Activated CD4-positive, alpha-beta T cell treated with anti-CD3 and anti-CD28 coated beads for 36 hours (primary cell): ENCODE measurements at regions not wholly inside any gene's neighbourhood (a gene's known extent, or its start where the extent isn't known, plus 50 kb on each side); places are given as distances from the start of the nearest gene placed in this dataset.

Source experiments
- ATAC-seq: fragments of 200-7000 bp; cut with Tn5 transposase; one replicate; pipeline ENCODE4 v1.10.0; 2021; ENCODE audit warnings: mild to moderate bottlenecking, moderate library complexity
- CTCF ChIA-PET: fragments of 350-600 bp; sonication (Branson Sonifier 250); formaldehyde crosslinking; loops from one replicate; lab custom pipeline; 2021; ENCODE audit warnings: antibody characterized with exemption; lab: Charles Lee
- POLR2A ChIA-PET: fragments of 350-600 bp; sonication (Branson Sonifier 250); formaldehyde crosslinking; loops from one replicate; lab custom pipeline; 2021; ENCODE audit warnings: antibody characterized with exemption, inconsistent platforms; lab: Charles Lee
- DNase-seq: peaks from one replicate; pipeline ENCODE4 v3.0.0-alpha.2; 2020
- H3K27ac Mint-ChIP-seq: one replicate; pipeline ENCODE4 v1.8.0; 2021; ENCODE audit warnings: mixed read lengths
- H3K27me3 Mint-ChIP-seq: one replicate; pipeline ENCODE4 v1.8.0; 2021; ENCODE audit warnings: mixed read lengths
- H3K36me3 Mint-ChIP-seq: one replicate; pipeline ENCODE4 v1.8.0; 2021; ENCODE audit warnings: low read depth, mixed read lengths
- H3K4me1 Mint-ChIP-seq: one replicate; pipeline ENCODE4 v1.8.0; 2021; ENCODE audit warnings: mixed read lengths
- H3K4me3 Mint-ChIP-seq: one replicate; pipeline ENCODE4 v1.8.0; 2021; ENCODE audit warnings: mild to moderate bottlenecking, moderate library complexity, mixed read lengths
- H3K9me3 Mint-ChIP-seq: one replicate; pipeline ENCODE4 v1.8.0; 2021; ENCODE audit warnings: low read depth, mixed read lengths
- intact Hi-C, 2 experiments: fragments of 100-400 bp; cut with DNase I in 1 of 2; cut with micrococcal nuclease in 1 of 2; formaldehyde crosslinking; loops; one replicate each; pipeline versions ENCODE4 v1.14.2 to v1.15.1; 2022 to 2024; cut with DNase I, micrococcal nuclease

DNA sequence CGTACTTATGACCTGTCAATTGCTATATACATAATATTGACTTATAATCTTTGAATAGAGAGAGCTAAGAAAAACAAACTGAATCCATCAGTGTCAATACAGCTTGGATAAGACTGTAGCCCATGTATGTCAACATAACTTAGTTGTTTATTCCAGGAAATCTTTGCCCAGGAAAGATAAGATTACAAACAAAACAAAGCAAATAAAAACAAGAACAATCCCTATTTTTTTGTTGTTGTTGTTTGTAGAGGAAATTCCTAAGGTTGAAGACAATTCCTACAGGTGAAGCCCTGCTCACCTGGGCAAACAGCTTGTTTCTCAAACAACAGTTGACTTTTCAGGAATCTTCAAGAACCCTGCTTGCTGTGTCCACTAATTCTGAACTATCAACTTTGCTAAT, 76.0 kb downstream of the HYCC1 start:
- no peak overlapping the region for H3K4me3 Mint-ChIP-seq
- no peak overlapping the region for H3K27ac Mint-ChIP-seq
- no peaks in the 10 kb centered on the region for H3K9me3 Mint-ChIP-seq
- intact Hi-C loops: no loop called here
- POLR2A ChIA-PET: no interaction called here
- H3K27me3 Mint-ChIP-seq: peaks cover 3% of the 10 kb centered on the region
- DNase-seq (no peak), ATAC-seq (no peak)
- H3K4me1 Mint-ChIP-seq: no peaks in the 10 kb centered on the region
- CTCF ChIA-PET: interaction anchor here (0.6 to 1.1 kb wide), 2 partner anchors 11 to 384 kb away, joined by 3 read pairs; no protein-coding TSS in a partner anchor
- peaks cover 3% of the 10 kb centered on the region for H3K36me3 Mint-ChIP-seq

DNA sequence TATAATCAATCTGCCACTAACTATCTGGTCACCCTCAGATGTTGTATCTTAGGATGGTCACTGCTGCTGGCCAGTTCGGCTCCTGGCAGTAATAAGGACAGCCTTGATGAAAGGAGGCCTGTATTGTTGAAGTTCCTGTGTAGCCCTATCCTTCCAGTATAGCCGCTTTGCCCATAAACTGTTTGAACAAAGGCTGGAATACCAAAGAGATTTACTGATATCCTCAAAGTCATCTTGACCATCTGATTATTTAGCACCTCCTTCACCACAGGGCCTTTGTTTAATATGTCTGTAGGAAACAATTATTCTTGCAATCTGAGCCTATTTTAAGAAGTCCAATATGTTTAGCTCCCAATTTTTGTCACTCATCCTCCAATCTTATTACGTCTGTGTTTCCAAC, 77.7 kb downstream of the HYCC1 start:
- intact Hi-C loops: no loop called here
- no peak overlapping the region for H3K4me3 Mint-ChIP-seq
- no peak for ATAC-seq
- DNase-seq: no peak
- H3K4me1 Mint-ChIP-seq: no peaks in the 10 kb centered on the region
- CTCF ChIA-PET: no interaction called here
- peaks cover 3% of the 10 kb centered on the region for H3K36me3 Mint-ChIP-seq
- no peaks in the 10 kb centered on the region for H3K9me3 Mint-ChIP-seq
- POLR2A ChIA-PET: interaction anchor here (0.6 kb wide), 1 partner anchor 461 kb away, joined by 3 read pairs; no protein-coding TSS in a partner anchor
- H3K27me3 Mint-ChIP-seq: peaks cover 6% of the 10 kb centered on the region
- H3K27ac Mint-ChIP-seq: no peak overlapping the region

DNA sequence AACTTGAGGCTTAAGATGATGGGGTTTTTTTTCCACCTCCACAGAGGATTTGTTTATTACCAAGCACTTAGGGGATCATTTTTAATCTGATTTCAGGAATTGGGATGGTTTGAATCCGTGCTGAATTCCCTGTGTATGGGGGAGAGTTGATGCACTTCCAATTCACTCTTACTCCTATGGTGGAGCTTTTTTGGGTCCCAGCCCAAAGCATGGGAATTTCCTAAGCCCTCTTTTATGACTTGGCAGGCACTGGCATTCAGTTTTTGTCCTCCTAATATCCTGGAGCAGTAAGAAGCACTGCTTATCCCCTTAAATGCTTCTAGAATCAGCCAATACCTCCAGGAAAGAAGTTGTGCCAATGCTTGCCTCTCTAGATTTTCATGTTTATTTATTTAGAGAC, 78.7 kb downstream of the HYCC1 start:
- H3K27me3 Mint-ChIP-seq: peaks cover 6% of the 10 kb centered on the region
- DNase-seq (no peak), ATAC-seq (no peak)
- H3K4me3 Mint-ChIP-seq: no peak overlapping the region
- intact Hi-C loops: no loop called here
- H3K9me3 Mint-ChIP-seq: peaks cover 2% of the 10 kb centered on the region
- no peak overlapping the region for H3K27ac Mint-ChIP-seq
- H3K4me1 Mint-ChIP-seq: no peaks in the 10 kb centered on the region
- no peaks in the 10 kb centered on the region for H3K36me3 Mint-ChIP-seq
- ChIA-PET POLR2A (no interaction called here), CTCF (no interaction called here)

DNA sequence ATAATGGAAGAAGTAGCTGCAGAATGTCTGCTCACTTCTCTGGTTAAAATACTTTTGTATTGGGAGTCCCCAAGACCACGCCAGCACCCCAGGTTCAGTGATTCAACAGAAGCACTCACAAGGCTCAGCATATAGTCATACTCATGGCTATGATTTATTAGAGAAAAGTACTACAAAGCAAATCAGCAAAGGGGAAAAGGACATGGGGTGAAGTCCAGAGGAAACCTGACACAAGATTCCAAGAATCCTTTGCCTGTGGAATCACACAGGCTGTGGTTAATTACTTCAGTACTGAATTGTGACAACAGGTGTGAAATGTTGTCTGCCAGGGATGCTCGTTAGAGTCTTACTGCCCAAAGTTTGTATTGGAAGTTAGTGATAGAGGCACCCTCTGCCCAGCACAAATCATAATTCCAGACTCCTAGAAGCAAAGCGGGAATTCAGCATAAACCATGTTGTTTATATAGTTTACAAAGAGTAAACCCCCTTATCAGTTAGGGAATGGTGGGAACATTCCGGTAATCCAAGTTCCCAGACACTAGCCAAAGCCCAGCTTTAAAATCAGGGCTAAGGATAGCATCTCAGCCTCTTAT, 79.4 kb downstream of the HYCC1 start:
- POLR2A ChIA-PET: no interaction called here
- ATAC-seq (no peak), DNase-seq (no peak)
- H3K9me3 Mint-ChIP-seq: peaks cover 2% of the 10 kb centered on the region
- intact Hi-C loops: no loop called here
- H3K4me3 Mint-ChIP-seq: no peak overlapping the region
- CTCF ChIA-PET: interaction anchor here (1.1 kb wide), 1 partner anchor 120 kb away, joined by 4 read pairs; no protein-coding TSS in a partner anchor
- no peaks in the 10 kb centered on the region for H3K36me3 Mint-ChIP-seq
- no peaks in the 10 kb centered on the region for H3K4me1 Mint-ChIP-seq
- peaks cover 6% of the 10 kb centered on the region for H3K27me3 Mint-ChIP-seq
- H3K27ac Mint-ChIP-seq: no peak overlapping the region

DNA sequence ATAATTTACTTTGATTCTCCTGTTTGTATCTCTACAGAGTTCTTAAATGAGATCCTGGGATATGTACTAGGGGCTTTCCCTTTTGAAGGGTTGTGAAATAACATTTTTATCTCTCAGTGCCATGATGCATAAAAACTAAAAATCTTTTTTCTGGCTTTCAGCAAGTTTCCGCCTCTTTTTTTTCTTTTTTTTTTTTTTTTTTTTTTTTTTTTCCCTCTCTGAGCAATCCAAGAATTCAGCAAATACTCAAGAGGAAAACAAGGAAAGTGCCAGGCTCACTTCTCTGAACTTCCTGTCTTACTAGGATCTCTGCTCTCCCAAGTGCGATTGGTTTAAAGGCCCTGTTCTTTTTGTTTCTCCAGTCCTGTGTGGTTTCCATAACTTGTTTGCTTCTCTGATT, 79.9 kb downstream of the HYCC1 start:
- peaks cover 2% of the 10 kb centered on the region for H3K9me3 Mint-ChIP-seq
- ATAC-seq (no peak), DNase-seq (no peak)
- no peak overlapping the region for H3K27ac Mint-ChIP-seq
- H3K4me3 Mint-ChIP-seq: no peak overlapping the region
- intact Hi-C loops: no loop called here
- POLR2A ChIA-PET: no interaction called here
- H3K36me3 Mint-ChIP-seq: no peaks in the 10 kb centered on the region
- H3K27me3 Mint-ChIP-seq: peaks cover 6% of the 10 kb centered on the region
- CTCF ChIA-PET: interaction anchor here (1.1 kb wide), 2 partner anchors 11 to 121 kb away, joined by 4 read pairs; no protein-coding TSS in a partner anchor
- no peaks in the 10 kb centered on the region for H3K4me1 Mint-ChIP-seq

DNA sequence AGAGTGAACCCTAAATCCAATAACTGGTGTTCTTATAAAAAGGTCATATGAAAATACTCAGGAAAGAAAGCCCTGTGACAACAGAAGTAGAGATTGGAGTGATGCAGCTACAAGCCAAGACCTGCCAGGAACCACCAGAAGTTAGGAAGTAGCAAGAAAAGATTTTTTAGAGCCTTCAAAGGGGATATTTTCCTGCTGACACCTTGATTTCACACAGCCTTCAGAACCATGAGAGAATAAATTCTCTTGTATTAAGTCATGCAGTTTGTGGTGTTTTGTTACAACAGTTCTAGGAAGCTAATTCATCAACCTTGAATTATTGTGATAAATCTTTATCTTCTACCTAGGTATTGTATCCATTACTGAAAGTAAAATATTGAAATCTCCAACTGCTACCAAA, 81.0 kb downstream of the HYCC1 start:
- DNase-seq (no peak), ATAC-seq (no peak)
- ChIA-PET POLR2A (no interaction called here), CTCF (interaction anchor here (1.1 kb wide), 1 partner anchor 12 kb away, joined by 4 read pairs; no protein-coding TSS in a partner anchor)
- Mint-ChIP-seq H3K4me3 (no peak overlapping the region), H3K36me3 (no peaks in the 10 kb centered on the region), H3K27me3 (peaks cover 6% of the 10 kb centered on the region), H3K9me3 (peaks cover 2% of the 10 kb centered on the region), H3K4me1 (no peaks in the 10 kb centered on the region), H3K27ac (no peak overlapping the region)
- intact Hi-C loops: no loop called here

DNA sequence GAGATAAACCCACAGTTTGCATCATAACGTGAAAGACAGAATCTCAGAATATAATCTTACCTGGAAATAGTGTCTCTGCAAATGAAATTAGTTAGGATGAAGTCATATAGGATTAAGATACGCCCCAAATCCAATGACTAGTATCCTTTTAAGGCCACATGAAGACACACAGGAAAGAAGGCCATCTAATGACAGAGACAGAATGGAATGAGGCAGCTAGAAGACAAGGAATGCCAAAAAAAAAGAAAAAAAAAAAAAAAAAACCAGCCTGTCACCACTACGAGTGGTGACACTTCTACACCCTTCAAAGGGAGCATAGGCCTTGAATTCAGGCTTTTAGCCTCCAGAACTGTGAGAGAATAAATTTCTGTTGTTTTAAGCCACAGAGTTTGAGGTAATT, 82.9 kb downstream of the HYCC1 start:
- ATAC-seq (no peak), DNase-seq (no peak)
- Mint-ChIP-seq H3K4me3 (no peak overlapping the region), H3K4me1 (no peaks in the 10 kb centered on the region), H3K9me3 (peaks cover 2% of the 10 kb centered on the region), H3K27me3 (peaks cover 6% of the 10 kb centered on the region), H3K27ac (no peak overlapping the region), H3K36me3 (no peaks in the 10 kb centered on the region)
- POLR2A ChIA-PET: no interaction called here
- intact Hi-C loops: no loop called here
- CTCF ChIA-PET: no interaction called here

DNA sequence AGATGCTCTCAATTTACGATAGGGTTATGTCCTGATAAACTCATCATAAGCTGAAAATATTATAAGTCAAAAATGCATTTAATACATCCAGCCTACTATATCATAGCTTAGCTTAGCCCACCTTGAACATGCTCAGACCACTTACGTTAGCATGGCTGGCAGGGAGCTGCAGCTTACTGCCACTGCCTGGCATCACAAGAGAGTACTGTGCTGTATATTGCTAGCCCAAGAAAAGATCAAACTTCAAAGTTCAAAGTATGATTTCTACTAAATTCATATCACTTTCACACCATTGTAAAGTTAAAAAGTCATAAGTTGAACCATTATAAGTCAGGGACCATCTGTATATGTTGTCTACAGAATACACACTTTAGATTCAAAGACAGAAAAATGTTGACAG, 91.6 kb downstream of the HYCC1 start:
- Mint-ChIP-seq H3K9me3 (peaks cover 6% of the 10 kb centered on the region), H3K27ac (no peak overlapping the region), H3K4me1 (no peaks in the 10 kb centered on the region), H3K4me3 (no peak overlapping the region), H3K36me3 (peaks cover 11% of the 10 kb centered on the region), H3K27me3 (no peaks in the 10 kb centered on the region)
- ATAC-seq: no peak
- ChIA-PET POLR2A (no interaction called here), CTCF (no interaction called here)
- no peak for DNase-seq
- intact Hi-C loops: no loop called here

DNA sequence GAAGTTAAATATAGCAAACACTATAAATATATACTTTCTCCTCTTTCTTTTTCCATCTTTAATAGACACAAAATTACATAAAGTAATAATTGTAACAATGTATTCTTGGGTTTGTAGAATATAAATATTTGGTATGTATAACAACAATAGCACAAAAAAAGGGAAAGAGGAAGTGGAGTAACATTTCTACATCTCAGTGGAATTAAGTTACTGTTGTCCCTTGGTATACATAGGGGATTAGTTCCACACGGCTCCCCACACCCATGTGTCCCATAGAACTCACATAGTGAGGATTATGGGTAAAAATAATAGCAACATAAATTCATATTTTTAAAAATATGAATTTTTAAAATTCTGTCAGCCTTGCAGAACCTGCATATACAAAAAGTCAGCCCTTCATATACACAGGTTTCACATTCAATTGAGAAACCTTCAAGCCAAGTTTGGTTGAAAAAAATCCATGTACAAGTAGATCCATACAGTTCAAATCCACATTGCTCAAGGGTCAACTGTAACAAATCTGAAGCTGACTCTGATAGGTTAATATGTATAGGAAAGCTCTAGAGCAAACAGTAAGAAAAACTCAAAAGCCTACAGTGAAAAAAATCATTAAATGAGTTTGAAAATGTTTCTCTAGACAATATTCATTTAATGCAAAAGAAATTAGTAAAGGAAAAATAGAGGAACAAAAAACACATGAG, 92.4 kb downstream of the HYCC1 start:
- Mint-ChIP-seq H3K4me3 (no peak overlapping the region), H3K4me1 (no peaks in the 10 kb centered on the region), H3K27ac (no peak overlapping the region), H3K36me3 (peaks cover 11% of the 10 kb centered on the region), H3K9me3 (peaks cover 6% of the 10 kb centered on the region), H3K27me3 (no peaks in the 10 kb centered on the region)
- DNase-seq: no peak
- ChIA-PET CTCF (no interaction called here), POLR2A (no interaction called here)
- ATAC-seq: no peak
- intact Hi-C loops: no loop called here

DNA sequence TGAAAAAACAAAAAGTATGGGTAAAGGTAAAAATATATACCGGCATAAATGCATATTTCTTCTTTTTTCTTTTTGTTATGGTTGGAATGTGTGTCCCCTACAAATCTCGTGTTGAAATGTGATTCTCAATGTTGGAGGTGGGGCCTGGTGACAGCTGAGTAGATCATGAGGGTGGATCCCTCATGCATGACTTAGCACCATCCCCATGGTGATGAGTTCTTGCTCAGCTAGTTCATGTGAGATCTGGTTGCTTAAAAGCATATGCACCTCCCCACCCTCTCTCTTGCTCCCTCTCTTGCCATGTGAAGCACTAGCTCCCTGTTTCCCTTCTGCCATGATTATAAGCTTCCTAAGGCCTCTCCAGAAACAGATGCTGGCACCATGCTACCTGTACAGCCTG, 93.3 kb downstream of the HYCC1 start:
- DNase-seq (no peak), ATAC-seq (no peak)
- H3K27ac Mint-ChIP-seq: no peak overlapping the region
- intact Hi-C loops: no loop called here
- H3K27me3 Mint-ChIP-seq: no peaks in the 10 kb centered on the region
- H3K4me3 Mint-ChIP-seq: no peak overlapping the region
- POLR2A ChIA-PET: interaction anchor here (0.6 kb wide), 1 partner anchor 15 kb away, joined by 3 read pairs; no protein-coding TSS in a partner anchor
- H3K4me1 Mint-ChIP-seq: no peaks in the 10 kb centered on the region
- peaks cover 4% of the 10 kb centered on the region for H3K9me3 Mint-ChIP-seq
- peaks cover 10% of the 10 kb centered on the region for H3K36me3 Mint-ChIP-seq
- CTCF ChIA-PET: no interaction called here

DNA sequence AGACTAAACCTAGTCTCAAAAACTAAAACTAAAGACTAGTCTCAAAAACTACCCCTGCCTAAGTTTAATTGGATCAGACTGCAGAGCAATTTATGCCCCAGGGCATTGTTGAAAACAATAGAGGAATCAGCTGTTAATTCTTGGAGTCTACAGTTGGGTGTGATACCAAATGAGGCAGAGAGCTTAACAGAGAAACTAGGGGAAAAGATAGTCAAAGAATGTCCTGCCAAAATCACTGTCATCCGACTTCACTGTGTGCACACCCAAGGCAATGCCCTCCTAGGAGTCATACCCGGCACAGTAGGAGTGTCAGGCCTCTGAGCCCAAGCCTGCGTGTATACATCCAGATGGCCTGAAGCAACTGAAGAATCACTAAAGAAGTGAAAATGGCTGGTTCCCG, 90.5 kb upstream of the TOMM7 start:
- intact Hi-C loops: no loop called here
- DNase-seq: no peak
- ATAC-seq: no peak
- POLR2A ChIA-PET: no interaction called here
- no peaks in the 10 kb centered on the region for H3K27me3 Mint-ChIP-seq
- CTCF ChIA-PET: interaction anchor here (0.6 to 0.7 kb wide), 3 partner anchors 440 to 817 kb away, joined by 3 to 5 read pairs (median 4); no protein-coding TSS in a partner anchor
- H3K4me3 Mint-ChIP-seq: no peak overlapping the region
- peaks cover 8% of the 10 kb centered on the region for H3K9me3 Mint-ChIP-seq
- no peaks in the 10 kb centered on the region for H3K4me1 Mint-ChIP-seq
- peaks cover 2% of the 10 kb centered on the region for H3K36me3 Mint-ChIP-seq
- no peak overlapping the region for H3K27ac Mint-ChIP-seq

DNA sequence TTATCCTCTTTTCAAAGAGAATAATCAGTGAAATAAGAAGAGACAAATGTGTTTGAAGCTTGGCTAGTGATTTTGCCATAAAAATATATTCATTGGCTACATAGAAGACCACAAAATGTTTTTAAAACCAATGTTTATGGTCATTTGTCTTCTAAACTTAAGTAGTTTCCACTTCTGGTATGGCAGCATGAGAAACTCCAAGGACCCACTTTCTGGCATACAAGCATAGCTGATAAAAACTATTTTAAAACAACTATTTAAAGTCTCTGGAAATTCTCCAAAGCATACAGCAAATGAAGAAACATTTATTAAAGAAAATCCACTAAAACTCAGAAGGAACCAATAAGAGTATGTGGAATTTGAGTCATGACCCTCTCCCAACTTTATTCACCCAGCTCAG, 89.2 kb upstream of the TOMM7 start:
- intact Hi-C loops: no loop called here
- Mint-ChIP-seq H3K4me3 (no peak overlapping the region), H3K27ac (no peak overlapping the region), H3K36me3 (peaks cover 2% of the 10 kb centered on the region), H3K9me3 (peaks cover 8% of the 10 kb centered on the region), H3K4me1 (no peaks in the 10 kb centered on the region), H3K27me3 (no peaks in the 10 kb centered on the region)
- ChIA-PET POLR2A (no interaction called here), CTCF (interaction anchor here (0.6 kb wide), 1 partner anchor 8 kb away, joined by 3 read pairs; no protein-coding TSS in a partner anchor)
- DNase-seq: no peak
- no peak for ATAC-seq
